ENCODE measurements at regions not wholly inside any gene's neighbourhood (a gene's known extent, or its start where the extent isn't known, plus 50 kb on each side); places are given as distances from the start of the nearest gene placed in this dataset.
"Not testable (repeated sequence)": the region's sequence is repeated elsewhere in the genome, so short reads cannot be mapped to it uniquely, and the experiment has no call there.

DNA sequence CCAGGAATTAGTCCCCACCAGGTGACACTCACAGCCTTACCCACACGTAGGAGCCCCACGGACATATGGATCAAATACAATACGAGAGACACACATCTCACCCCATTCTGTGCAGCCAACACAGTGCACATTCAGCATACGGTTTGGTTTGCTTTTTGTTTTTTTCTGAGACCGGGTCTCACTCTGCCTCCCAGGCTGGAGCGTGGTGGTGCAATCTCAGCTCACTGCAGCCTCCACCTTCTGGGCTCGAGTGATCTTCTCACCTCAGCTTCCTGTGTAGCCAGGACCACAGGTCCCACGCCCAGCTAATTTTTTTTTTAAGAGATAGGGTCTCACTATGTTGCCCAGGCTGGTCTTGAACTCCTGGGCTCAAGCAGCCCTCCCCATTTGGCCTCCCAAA is 102.8 kb downstream of the POTEB start:
- CTCF ChIA-PET; POLR2A ChIA-PET; in situ Hi-C loops (cut with HindIII; ENCODE audit: low pct_unique_long_range_greater_than_20kb, low sequenced_read_pairs): not testable (repeated sequence)

DNA sequence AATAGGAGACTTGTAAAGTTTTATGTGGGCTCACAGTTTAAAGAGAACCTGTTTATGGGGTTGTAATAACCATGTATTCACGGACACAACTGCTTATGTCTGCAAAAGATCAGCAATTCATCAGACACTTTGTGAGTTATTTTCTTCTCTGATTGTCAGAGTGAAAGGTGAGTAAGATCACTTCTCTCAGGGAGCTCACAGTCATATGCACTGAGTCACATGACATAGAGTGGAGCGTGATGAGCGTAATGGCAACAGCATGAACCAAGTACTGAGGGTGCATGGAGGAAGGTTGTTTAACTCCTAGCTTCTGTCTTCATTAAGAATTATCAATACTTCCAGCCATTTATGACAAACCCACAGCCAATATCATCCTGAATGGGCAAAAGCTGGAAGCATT is 111.0 kb downstream of the POTEB start:
- H3K36me3 ChIP-seq (ENCODE audit: control insufficient read depth, insufficient read depth, low read length); ATAC-seq; DNase-seq (ENCODE audit: low read depth, low spot score); H3K4me3 ChIP-seq (ENCODE audit: low read depth in 2 of 2, low read length in 2 of 2); BruUV-seq (replicated peaks); H3K27ac ChIP-seq (ENCODE audit: low read length); CTCF ChIA-PET; POLR2A ChIA-PET; in situ Hi-C loops (cut with HindIII; ENCODE audit: low pct_unique_long_range_greater_than_20kb, low sequenced_read_pairs); H3K27me3 ChIP-seq (ENCODE audit: control insufficient read depth, insufficient read depth, low read length); H3K4me1 ChIP-seq (ENCODE audit: control insufficient read depth, insufficient read depth, low read length); H3K9me3 ChIP-seq (ENCODE audit: control insufficient read depth, insufficient read depth, low read depth, low read length); intact Hi-C loops (cut with micrococcal nuclease; ENCODE audit: unreplicated experiment): not testable (repeated sequence)

More for the DNA sequence above, 102.8 kb downstream of the POTEB start:
- H3K9me3 ChIP-seq (ENCODE audit: control insufficient read depth, insufficient read depth, low read depth, low read length); intact Hi-C loops (cut with micrococcal nuclease; ENCODE audit: unreplicated experiment); H3K27me3 ChIP-seq (ENCODE audit: control insufficient read depth, insufficient read depth, low read length); DNase-seq (ENCODE audit: low read depth, low spot score); BruUV-seq (replicated peaks); H3K4me1 ChIP-seq (ENCODE audit: control insufficient read depth, insufficient read depth, low read length); H3K36me3 ChIP-seq (ENCODE audit: control insufficient read depth, insufficient read depth, low read length); H3K27ac ChIP-seq (ENCODE audit: low read length); ATAC-seq; H3K4me3 ChIP-seq (ENCODE audit: low read depth in 2 of 2, low read length in 2 of 2): not testable (repeated sequence)

DNA sequence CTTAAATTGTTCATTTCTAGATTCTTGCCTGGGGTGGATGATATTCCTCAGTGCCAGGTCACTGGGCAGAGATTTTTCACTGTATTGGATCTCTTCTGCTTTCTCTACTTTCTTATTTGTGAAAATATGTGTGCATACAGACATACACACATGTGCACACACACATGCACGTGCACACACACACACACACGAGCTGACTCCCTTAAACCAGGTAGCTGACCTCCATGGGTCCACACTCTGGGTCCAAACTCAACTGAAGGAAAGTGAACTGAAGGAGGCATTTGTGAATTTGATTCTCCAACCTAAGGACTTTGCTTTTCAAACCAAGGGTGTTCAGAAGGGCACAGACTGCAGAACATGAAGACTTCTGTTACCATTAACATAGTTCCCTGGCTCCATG is 113.8 kb downstream of the POTEB start:
- POLR2A ChIA-PET; BruUV-seq (replicated peaks); ATAC-seq; DNase-seq (ENCODE audit: low read depth, low spot score); in situ Hi-C loops (cut with HindIII; ENCODE audit: low pct_unique_long_range_greater_than_20kb, low sequenced_read_pairs); H3K27ac ChIP-seq (ENCODE audit: low read length); H3K4me3 ChIP-seq (ENCODE audit: low read depth in 2 of 2, low read length in 2 of 2); H3K4me1 ChIP-seq (ENCODE audit: control insufficient read depth, insufficient read depth, low read length); H3K9me3 ChIP-seq (ENCODE audit: control insufficient read depth, insufficient read depth, low read depth, low read length); intact Hi-C loops (cut with micrococcal nuclease; ENCODE audit: unreplicated experiment); CTCF ChIA-PET; H3K36me3 ChIP-seq (ENCODE audit: control insufficient read depth, insufficient read depth, low read length); H3K27me3 ChIP-seq (ENCODE audit: control insufficient read depth, insufficient read depth, low read length): not testable (repeated sequence)

DNA sequence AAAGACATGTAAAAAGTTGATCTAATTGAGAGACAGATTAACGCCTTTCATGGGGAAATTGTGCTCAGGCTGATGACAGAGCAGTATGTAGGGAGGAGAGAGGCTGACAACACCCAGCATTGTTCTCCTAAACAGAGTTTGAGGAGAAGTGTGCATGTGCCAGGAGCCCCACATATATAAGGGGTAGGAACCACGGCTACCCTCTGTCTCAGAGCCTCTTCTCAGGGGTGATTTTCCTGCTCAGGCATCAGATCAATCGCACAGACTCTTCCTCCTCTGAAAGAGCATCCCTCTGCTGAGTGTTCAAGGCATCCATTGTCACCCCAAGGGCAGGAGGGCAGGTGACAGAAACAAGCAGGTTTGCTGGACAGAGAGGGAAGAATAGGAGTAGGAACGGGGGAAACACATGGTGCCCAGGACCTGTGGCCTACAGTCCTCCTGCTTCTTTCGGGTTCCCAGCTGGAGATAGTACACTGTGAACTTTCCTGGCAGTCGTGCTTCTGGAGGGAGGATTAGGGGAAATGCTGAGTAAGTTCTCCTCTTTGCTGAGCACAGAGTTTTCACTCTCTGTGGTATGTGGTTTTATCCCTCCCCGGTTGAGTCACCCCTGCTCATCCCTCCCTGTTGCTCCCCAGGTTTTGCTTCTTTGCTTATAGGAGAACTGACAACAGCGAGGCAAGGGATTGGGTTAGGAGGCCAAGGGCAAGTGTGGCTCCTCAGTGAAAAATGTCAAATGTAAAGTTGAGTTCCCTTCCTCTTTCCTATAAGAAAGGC is 117.1 kb downstream of the POTEB start:
- CTCF ChIA-PET; H3K4me1 ChIP-seq (ENCODE audit: control insufficient read depth, insufficient read depth, low read length); H3K9me3 ChIP-seq (ENCODE audit: control insufficient read depth, insufficient read depth, low read depth, low read length); in situ Hi-C loops (cut with HindIII; ENCODE audit: low pct_unique_long_range_greater_than_20kb, low sequenced_read_pairs); BruUV-seq (replicated peaks); POLR2A ChIA-PET; DNase-seq (ENCODE audit: low read depth, low spot score); H3K27me3 ChIP-seq (ENCODE audit: control insufficient read depth, insufficient read depth, low read length); intact Hi-C loops (cut with micrococcal nuclease; ENCODE audit: unreplicated experiment); H3K4me3 ChIP-seq (ENCODE audit: low read depth in 2 of 2, low read length in 2 of 2); ATAC-seq; H3K36me3 ChIP-seq (ENCODE audit: control insufficient read depth, insufficient read depth, low read length); H3K27ac ChIP-seq (ENCODE audit: low read length): not testable (repeated sequence)

DNA sequence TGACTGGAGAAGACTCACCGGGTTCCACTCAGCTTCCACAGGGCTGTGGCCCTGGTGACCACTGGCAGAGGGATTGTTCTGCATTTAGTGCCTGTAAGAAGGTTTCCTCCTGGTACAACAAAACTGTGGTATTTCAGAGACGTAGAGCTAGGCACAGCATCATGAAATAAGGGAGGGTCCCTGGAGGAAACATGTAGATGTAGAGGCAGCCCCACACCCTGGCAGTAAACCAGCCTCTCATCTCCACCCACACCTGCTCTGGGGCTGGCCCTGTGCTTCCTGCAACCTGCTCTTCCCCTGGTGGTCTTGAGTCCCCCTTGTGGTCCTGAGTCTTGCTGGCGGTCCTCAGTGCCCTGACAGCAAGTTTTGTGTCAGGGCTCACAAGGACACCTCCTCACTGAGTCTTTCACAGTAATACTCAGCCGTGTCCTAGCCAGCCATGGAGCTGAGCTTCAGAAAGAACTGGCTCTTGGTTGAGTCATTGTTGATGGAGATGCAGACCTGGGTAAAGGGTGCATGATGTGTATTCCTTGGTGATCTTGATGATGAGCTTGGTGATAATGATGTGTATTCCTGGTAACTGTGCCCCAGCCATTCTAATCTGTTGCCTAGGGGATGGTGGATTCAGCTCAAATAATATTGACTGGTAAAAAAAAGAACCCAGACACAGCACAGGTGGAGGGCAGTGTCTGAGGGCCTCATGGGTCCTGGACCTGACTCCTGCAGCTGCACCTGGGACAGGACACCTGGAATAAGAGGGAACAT is 118.0 kb downstream of the POTEB start:
- ATAC-seq; H3K9me3 ChIP-seq (ENCODE audit: control insufficient read depth, insufficient read depth, low read depth, low read length); POLR2A ChIA-PET; H3K27me3 ChIP-seq (ENCODE audit: control insufficient read depth, insufficient read depth, low read length); intact Hi-C loops (cut with micrococcal nuclease; ENCODE audit: unreplicated experiment); DNase-seq (ENCODE audit: low read depth, low spot score); H3K27ac ChIP-seq (ENCODE audit: low read length); CTCF ChIA-PET; BruUV-seq (replicated peaks); H3K4me3 ChIP-seq (ENCODE audit: low read depth in 2 of 2, low read length in 2 of 2); H3K36me3 ChIP-seq (ENCODE audit: control insufficient read depth, insufficient read depth, low read length); in situ Hi-C loops (cut with HindIII; ENCODE audit: low pct_unique_long_range_greater_than_20kb, low sequenced_read_pairs); H3K4me1 ChIP-seq (ENCODE audit: control insufficient read depth, insufficient read depth, low read length): not testable (repeated sequence)

DNA sequence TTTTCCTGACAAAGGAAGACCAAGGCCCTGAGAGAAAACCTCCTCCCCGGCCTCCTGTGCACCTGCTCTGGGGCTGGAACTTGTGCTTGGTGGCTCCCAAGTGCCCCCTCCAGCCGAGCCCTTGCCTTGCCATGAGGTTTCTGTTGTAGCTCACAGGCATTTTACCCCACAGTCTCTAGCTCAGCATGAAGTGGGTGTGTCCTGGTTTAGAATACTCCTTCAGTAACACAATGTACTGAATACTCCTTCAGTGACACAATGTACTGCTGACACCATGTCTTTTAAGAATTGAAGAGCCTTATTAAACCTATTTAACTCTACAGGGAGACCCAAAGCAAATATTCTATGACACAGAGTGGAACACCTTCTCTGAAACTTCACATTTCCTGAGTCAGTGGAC is 123.7 kb downstream of the POTEB start:
- H3K4me3 ChIP-seq (ENCODE audit: low read depth in 2 of 2, low read length in 2 of 2); DNase-seq (ENCODE audit: low read depth, low spot score); H3K4me1 ChIP-seq (ENCODE audit: control insufficient read depth, insufficient read depth, low read length); H3K27ac ChIP-seq (ENCODE audit: low read length); in situ Hi-C loops (cut with HindIII; ENCODE audit: low pct_unique_long_range_greater_than_20kb, low sequenced_read_pairs); H3K27me3 ChIP-seq (ENCODE audit: control insufficient read depth, insufficient read depth, low read length); BruUV-seq (replicated peaks); CTCF ChIA-PET; intact Hi-C loops (cut with micrococcal nuclease; ENCODE audit: unreplicated experiment); H3K9me3 ChIP-seq (ENCODE audit: control insufficient read depth, insufficient read depth, low read depth, low read length); POLR2A ChIA-PET; H3K36me3 ChIP-seq (ENCODE audit: control insufficient read depth, insufficient read depth, low read length); ATAC-seq: not testable (repeated sequence)

DNA sequence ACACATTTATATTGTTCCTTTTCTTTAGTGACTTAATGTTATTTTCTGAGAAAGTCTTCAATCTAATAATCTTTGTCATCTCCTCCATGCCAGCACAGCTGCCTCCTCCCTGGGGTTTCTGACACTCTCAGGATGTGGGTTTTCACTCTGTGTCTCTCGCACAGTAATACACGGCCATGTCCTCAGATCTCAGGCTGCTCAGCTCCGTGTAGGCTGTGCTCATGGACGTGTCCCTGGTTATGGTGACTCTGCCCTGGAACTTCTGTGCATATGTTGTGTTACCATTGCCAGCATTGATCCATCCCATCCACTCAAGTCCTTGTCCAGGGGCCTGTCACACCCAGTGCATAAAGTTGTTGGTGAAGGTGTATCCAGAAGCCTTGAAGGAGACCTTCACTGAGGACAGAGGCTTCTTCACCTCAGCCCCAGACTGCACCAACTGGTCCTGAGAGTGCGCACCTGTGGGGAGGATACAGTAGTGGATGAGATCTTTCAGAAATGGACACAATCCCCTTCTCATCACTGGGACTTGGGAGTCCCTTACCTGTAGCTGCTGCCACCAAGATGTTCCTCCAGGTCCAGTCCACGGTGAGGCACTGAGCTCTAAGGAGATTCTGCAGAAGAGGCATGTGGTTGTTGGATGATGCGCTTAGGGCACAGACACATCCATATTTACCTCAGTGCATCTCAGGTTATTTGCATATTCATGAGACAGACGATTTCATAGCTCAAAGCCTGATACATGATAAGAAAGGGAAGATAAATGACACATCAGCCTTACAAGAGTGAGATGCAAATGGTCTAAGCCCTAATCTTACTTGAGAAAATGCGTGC is 125.2 kb downstream of the POTEB start:
- H3K4me1 ChIP-seq (ENCODE audit: control insufficient read depth, insufficient read depth, low read length); DNase-seq (ENCODE audit: low read depth, low spot score); CTCF ChIA-PET; H3K36me3 ChIP-seq (ENCODE audit: control insufficient read depth, insufficient read depth, low read length); in situ Hi-C loops (cut with HindIII; ENCODE audit: low pct_unique_long_range_greater_than_20kb, low sequenced_read_pairs); H3K9me3 ChIP-seq (ENCODE audit: control insufficient read depth, insufficient read depth, low read depth, low read length); BruUV-seq (replicated peaks); H3K27ac ChIP-seq (ENCODE audit: low read length); H3K27me3 ChIP-seq (ENCODE audit: control insufficient read depth, insufficient read depth, low read length); intact Hi-C loops (cut with micrococcal nuclease; ENCODE audit: unreplicated experiment); H3K4me3 ChIP-seq (ENCODE audit: low read depth in 2 of 2, low read length in 2 of 2); POLR2A ChIA-PET; ATAC-seq: not testable (repeated sequence)
